Inflammatory macrophage treated with lipopolysaccharide for 4 hours (primary cell): ENCODE measurements at regions not wholly inside any gene's neighbourhood (a gene's known extent, or its start where the extent isn't known, plus 50 kb on each side); places are given as distances from the start of the nearest gene placed in this dataset.
"Not testable (repeated sequence)": the region's sequence is repeated elsewhere in the genome, so short reads cannot be mapped to it uniquely, and the experiment has no call there.

Experiments
- DNase-seq: peaks from one replicate; pipeline ENCODE4 v3.0.0-alpha.2; 2020

- no peak for DNase-seq
Observed at GRCh38 chr2:114068438-114068837, 178.5 kb downstream of the ACTR3 start.

DNA sequence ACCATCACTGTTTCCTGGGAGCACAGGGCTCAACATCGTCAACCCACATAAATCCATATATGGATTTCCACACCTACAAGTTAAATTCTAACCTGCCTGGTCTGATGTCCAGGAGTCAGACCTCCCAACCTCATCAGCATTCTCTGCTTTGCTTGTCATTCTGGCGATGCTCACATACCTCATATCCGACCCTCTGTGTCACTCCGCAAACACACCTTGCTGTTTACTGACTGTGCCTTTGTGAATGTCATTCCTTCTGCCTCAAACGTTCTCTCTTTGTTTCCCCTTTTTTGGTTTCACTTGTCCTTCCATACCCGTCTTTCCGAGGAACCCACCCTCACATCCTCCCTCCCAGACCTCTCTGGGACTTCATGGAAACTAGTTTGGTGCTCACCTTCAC, 187.1 kb downstream of the ACTR3 start:
- DNase-seq, result no peak

DNA sequence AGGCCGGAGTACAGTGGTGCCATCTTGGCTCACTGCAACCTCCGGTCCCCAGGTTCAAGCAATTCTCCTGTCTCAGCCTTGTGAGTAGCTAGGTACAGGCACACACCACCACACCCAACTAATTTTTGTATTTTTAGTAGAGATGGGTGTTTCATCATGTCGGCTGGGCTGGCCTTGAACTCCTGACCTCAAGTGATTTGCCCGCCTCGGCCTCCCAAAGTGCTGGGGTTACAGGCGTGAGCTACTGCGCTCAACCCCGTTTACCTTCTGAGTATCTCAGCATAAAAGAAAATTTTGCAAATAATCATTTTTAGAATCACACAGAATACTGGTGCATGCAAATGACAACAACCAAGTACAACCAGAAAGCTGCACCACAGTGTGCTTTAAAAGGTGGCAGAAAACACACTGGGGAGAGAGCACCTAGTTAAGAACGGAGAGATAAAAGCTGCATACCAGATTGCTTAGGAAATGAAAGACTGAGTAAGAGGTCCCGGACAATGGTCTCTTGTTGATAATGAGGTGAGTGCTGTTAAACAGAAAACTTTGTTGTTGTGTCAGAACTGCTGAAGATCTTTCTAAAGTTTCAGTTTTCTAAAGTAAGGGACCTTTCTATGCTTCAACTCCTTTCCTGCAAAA, 189.6 kb downstream of the ACTR3 start:
- DNase-seq, result no peak

DNA sequence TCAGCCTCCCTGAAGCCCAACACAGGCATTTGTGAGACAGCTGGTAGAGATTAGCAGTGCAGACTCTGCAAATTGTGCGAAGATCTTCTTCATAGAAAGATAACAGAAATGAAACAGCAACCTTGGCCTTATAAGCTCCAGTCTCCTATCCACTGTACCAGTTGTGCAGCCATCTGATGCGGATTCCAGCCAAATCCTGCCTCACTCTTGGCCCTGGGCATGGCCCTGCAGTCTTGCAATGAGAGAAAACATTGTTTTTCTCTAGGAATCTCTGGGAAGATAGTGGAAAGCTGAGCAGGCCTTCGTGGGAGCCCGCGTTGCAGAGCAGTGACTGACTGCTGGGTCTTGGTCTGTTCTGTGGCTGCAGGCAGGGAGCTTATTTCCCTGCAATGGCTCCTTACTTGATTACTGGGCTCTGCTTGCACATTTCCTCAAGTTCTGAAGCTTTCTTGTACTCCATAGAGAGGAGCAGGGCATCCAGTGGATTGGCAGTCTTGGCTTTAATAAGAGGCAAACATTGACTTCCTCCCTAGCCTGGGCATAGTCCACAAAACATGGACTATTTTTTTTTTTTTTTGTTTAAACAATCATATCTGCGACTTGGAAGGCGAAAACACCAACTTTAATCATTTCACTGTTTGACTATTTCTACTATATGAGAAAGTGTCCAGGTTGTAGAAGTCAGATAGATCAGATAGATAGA, 193.0 kb downstream of the ACTR3 start:
- no peak for DNase-seq

DNA sequence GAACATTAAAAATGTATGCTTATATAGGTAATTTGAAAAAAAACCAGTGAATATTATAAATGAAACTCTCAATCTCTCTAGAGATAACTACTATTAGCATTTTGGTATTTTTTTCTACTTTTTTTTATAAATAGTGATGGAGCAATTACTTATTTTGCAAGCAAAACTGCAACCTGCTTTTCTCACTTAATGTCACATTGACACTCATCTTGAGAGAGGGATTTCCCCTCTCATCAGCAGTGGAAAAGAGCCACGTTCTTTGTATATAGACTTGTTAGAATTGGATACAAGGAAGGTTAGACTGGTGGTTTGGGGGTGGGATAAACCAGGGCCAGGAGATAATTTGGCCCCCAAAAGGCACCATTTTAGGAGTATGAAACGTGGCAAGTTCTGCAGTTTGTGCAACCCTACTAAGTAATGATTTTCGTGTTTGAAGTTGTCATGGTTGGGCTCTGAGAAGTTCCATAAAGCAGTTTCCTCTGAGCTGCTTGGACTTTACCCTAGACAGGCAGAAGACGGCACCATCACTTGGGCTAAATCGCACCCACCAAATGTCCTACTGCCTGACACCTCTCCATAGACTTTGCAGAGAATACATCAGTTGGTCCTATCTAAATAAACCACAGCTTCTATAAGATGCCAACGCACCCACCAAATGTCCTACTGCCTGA, 194.0 kb downstream of the ACTR3 start:
- no peak for DNase-seq

DNA sequence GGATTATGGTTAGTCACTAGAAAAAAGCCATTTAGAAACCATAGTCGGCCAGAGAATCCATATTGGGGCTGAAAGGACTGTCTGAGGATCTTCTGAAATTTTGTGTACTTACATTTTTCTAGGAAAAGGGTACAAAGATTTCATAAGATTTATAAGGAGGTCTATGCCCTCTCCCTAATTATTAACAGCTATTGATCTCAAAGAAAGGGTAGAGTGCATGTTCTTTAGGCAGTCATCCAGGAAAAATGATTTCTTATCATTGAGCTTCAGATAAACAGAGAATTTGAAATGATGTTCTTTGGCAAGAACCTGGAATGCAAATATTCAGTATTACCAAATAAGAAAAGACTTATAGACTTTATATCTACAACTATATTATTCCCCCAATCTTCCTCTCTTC, 195.3 kb downstream of the ACTR3 start:
- DNase-seq, result no peak

DNA sequence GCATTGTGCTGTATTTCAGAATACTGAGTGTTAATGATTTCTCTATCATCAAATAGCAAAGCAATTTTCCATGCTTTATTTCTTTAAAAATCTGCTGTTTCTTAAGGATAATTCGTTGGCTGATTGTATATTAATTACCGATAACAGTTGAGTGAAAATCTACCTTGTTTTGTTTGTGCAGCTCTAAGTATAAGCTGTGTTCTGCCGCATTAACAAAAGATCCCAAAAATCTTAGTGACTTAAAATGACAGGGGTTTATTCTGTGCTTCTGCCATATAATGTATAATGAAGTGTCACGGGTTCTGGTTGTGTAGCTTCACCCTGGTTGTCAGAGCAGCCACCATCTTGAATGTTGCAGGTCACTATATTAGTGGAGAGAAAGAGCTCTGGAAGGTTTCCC, 196.1 kb downstream of the ACTR3 start:
- DNase-seq, result no peak

- no peak for DNase-seq
Observed at GRCh38 chr2:114089636-114090319, 199.9 kb downstream of the ACTR3 start.

DNA sequence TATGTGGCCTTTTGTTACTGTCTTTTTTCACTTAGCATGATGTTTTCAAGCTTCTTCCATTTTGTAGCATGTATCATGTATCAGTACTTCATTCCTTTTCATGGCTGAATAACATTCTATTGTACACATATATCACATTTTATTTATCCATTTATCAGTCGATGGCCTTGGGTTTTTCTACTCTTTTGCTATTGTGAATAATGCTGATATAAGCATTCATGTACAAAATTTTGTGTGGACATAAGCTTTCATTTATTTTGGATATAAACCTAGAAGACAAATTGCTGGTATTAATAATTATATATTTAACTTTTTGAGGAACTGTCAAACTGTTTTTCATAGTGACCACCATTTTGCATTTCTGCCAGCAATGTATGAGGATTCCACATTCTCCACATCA, 201.1 kb downstream of the ACTR3 start:
- no peak for DNase-seq

DNA sequence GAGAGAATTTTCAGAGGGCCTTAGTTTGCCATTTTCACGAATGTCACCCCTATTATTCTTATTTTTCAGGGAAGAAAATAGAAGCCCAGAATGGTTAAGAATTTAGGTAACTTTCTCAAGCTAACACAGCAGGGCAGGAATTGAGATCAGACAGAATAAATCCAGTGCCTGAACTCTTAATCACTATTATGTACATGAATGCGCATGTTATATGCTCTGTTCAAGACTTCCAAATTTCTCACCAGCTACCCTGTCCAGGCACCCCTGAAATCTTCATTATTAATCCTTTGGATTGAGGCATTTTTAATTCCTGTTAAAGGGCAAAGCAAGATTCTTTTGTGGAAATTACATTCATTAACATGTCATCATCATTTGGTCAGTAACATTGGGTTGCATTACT, 218.4 kb downstream of the ACTR3 start:
- no peak for DNase-seq

GRCh38 chr2:114108824-114109416, 219.0 kb downstream of the ACTR3 start:
- DNase-seq, result no peak

GRCh38 chr2:114111329-114111728, 221.4 kb downstream of the ACTR3 start:
- DNase-seq, result no peak

DNA sequence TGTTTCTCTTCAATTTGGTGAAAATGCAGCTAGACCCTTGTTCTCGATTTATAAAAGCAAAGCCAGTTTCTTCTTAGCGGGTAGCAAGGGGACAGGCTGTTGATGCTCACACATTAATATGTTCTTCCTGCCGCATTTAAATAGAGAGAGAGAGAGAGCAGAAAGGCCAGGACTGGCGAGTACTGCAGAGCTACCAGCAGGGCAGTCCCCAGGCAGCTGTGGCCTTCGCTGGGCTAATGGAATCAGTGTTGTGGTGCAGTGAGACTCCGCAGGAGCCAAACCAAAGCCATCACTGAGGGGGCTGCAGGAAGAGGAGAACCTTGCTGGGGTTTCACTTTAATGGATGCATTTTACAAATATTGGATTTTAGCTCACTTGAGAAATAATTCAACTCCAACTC, 223.6 kb downstream of the ACTR3 start:
- DNase-seq, result no peak

GRCh38 chr2:114118088-114118487, 228.2 kb downstream of the ACTR3 start:
- DNase-seq, result no peak

GRCh38 chr2:114119862-114120261, 230.0 kb downstream of the ACTR3 start:
- no peak for DNase-seq

DNA sequence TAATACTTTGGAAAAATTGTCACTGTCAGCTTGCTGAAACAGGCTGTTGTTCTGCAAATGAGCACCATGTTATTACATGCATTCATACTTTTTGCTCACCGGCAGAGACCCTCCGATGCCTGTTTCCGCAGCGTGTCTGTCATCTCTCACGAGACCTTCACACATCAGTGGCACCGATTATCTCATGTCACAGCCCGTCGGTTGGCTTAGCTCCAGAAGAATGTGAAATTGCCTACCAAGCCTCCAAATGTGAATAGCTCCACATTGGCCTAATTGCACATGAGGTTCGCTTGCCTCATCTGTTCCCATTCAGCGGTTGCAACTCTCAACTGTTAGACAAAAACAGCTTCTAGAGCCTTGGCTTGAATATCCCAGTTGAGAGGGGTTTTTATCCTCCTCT, 233.0 kb downstream of the ACTR3 start:
- no peak for DNase-seq

DNA sequence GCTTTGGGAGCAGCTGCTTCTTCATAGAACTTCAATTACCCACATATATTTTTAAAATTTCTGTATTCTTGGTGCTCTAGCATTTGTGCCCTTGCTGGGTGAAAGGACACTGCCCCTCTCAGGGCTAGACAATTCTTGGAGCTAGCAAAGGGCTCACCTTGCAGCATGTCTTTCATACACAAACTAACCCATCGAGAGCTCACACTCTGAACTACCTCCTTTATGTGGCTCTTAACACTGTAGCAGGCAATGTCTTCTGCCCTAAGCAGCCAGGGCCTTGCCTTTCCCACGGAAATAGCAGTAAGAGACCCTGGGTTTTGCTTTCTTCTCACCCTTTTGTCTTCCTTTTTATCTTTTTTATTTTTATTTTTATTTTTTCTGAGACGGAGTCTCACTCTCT, 234.0 kb downstream of the ACTR3 start:
- no peak for DNase-seq

GRCh38 chr2:114127372-114127771, 237.5 kb downstream of the ACTR3 start:
- no peak for DNase-seq

DNA sequence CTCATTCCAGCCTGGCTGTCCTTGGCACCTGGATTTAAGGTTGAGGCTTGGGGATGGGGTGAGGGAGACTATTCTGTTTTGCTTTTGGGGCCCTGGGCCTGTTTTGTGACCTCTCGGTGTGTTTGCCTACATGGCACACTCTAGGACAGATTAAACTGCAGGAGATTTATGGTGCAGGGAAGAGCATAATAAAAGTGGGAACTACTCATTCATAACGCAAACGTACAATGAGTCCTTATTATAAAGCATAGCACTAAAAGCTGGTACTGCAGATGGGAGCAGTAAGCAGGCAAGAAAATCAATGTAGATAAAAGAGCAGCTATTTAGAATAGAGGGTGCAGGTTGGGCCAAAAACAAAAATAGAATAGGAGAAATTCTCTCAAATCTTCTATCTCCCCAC, 238.4 kb downstream of the ACTR3 start:
- no peak for DNase-seq

DNA sequence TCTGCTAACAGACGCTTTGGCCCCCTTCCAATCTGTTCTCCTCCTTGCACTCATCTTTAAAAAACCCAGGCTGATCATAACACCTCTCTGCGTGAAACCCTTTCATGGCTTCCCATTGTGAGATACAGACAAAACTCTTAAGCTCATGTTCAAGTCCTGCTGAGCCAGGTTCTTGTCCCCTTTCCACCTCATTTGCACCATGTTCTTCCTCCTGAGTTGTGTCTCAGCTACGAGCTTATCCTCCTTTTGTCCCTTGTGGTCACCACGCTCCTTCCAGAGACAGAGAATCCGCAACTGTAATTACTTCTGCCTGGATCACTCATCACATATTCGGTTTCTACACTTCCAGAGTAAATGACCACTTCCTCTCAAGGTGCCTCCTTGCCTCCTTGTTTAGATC, 238.8 kb downstream of the ACTR3 start:
- DNase-seq, result no peak

- DNase-seq, result not testable (repeated sequence)
Observed at GRCh38 chr2:114132050-114132449, 242.2 kb downstream of the ACTR3 start.

DNA sequence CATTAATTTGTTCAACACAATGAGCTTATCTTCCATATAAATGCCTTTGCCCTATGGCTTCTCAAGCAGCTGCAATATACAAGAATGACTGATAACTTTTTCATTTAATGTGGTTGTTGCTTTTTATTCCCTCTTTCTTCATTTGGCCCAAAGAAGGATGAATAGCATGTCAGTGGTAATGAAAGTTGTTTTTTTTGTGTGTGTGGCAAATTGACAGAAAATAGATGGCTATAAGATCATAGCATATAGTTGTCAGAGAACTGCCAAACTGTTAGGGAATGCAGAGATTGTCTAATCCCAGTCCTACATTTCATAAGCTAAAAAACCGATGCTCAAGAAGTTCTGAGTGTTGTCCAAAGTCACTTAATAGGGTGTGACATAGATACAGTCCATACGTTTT, 244.3 kb downstream of the ACTR3 start:
- DNase-seq, result no peak

GRCh38 chr2:114139542-114139941, 249.7 kb downstream of the ACTR3 start:
- DNase-seq, result no peak
